ENCODE measurements at regions not wholly inside any gene's neighbourhood (a gene's known extent, or its start where the extent isn't known, plus 50 kb on each side); places are given as distances from the start of the nearest gene placed in this dataset.
"Not testable (repeated sequence)": the region's sequence is repeated elsewhere in the genome, so short reads cannot be mapped to it uniquely, and the experiment has no call there.

GRCh38 chr2:215830304-215830703 is 183.0 kb downstream of the MREG start:
- peak; percentile 64 for DNase-seq

GRCh38 chr2:215829261-215829660 is 184.1 kb downstream of the MREG start:
- no peak for DNase-seq

- DNase-seq: peak; percentile 66
Measured at GRCh38 chr2:215828528-215829184, 184.7 kb downstream of the MREG start.

- no peak for DNase-seq
Measured at GRCh38 chr2:215826838-215827441, 186.4 kb downstream of the MREG start.

GRCh38 chr2:215826376-215826775 is 187.0 kb downstream of the MREG start:
- no peak for DNase-seq

GRCh38 chr2:215825707-215826106 is 187.6 kb downstream of the MREG start:
- DNase-seq: no peak

- DNase-seq: not testable (repeated sequence)
Measured at GRCh38 chr2:215821298-215821697, 192.1 kb downstream of the MREG start.

GRCh38 chr2:215819713-215820112 is 193.6 kb downstream of the MREG start:
- not testable (repeated sequence) for DNase-seq

- no peak for DNase-seq
Measured at GRCh38 chr2:215817046-215817445, 196.3 kb downstream of the MREG start.

GRCh38 chr2:215816424-215816823 is 196.9 kb downstream of the MREG start:
- DNase-seq: no peak

- no peak for DNase-seq
Measured at GRCh38 chr2:215815960-215816359, 197.4 kb downstream of the MREG start.

GRCh38 chr2:215812966-215813365 is 200.4 kb downstream of the MREG start:
- no peak for DNase-seq

GRCh38 chr2:215811409-215812345 is 201.7 kb downstream of the MREG start:
- peak; percentile 84 for DNase-seq

- no peak for DNase-seq
Measured at GRCh38 chr2:215811003-215811402, 202.3 kb downstream of the MREG start.

GRCh38 chr2:215808996-215809395 is 204.4 kb downstream of the MREG start:
- no peak for DNase-seq

GRCh38 chr2:215808194-215808593 is 205.2 kb downstream of the MREG start:
- no peak for DNase-seq

- DNase-seq: no peak
Measured at GRCh38 chr2:215805493-215805892, 207.9 kb downstream of the MREG start.

GRCh38 chr2:215803150-215803549 is 210.2 kb downstream of the MREG start:
- no peak for DNase-seq

GRCh38 chr2:215799194-215799593 is 214.2 kb downstream of the MREG start:
- DNase-seq: no peak

GRCh38 chr2:215797676-215798075 is 215.7 kb downstream of the MREG start:
- DNase-seq: no peak

- peak; percentile 53 for DNase-seq
Measured at GRCh38 chr2:215796140-215796855, 217.1 kb downstream of the MREG start.

GRCh38 chr2:215794829-215795546 is 218.4 kb downstream of the MREG start:
- no peak for DNase-seq

Data from inflammatory macrophage treated with lipopolysaccharide for 4 hours (primary cell).